ENCODE measurements at regions not wholly inside any gene's neighbourhood (a gene's known extent, or its start where the extent isn't known, plus 50 kb on each side); places are given as distances from the start of the nearest gene placed in this dataset.

- no peak for DNase-seq (ENCODE audit: low read depth)
Observed at GRCh38 chr3:46090161-46090591, 62.9 kb upstream of the XCR1 start.

- no peak for DNase-seq (ENCODE audit: low read depth)
Observed at GRCh38 chr3:46089237-46090011, 62.1 kb upstream of the XCR1 start.

- no peak for DNase-seq (ENCODE audit: low read depth)
Observed at GRCh38 chr3:46087871-46088270, 60.6 kb upstream of the XCR1 start.

DNA sequence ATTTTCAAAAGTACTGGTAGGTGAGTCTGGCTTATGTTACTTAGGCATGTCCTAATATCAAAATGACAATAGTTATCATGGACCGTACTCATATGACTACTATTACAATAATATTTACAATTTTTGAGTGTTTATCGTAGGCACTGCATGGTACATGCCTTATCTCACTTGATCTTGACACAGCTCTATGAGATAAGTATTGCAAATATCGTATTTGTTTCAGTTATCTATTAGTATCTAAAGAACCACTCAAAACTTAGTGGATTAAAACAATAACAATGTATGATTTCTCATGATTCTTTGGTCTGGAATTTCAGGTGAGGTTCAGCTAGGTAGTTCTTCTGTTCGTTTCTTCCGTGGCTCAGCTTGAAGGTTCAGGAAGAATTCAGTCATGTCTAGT, 59.7 kb upstream of the XCR1 start:
- DNase-seq (ENCODE audit: low read depth) = no peak

- DNase-seq (ENCODE audit: low read depth) = no peak
Observed at GRCh38 chr3:46086083-46086437, 58.8 kb upstream of the XCR1 start.

DNA sequence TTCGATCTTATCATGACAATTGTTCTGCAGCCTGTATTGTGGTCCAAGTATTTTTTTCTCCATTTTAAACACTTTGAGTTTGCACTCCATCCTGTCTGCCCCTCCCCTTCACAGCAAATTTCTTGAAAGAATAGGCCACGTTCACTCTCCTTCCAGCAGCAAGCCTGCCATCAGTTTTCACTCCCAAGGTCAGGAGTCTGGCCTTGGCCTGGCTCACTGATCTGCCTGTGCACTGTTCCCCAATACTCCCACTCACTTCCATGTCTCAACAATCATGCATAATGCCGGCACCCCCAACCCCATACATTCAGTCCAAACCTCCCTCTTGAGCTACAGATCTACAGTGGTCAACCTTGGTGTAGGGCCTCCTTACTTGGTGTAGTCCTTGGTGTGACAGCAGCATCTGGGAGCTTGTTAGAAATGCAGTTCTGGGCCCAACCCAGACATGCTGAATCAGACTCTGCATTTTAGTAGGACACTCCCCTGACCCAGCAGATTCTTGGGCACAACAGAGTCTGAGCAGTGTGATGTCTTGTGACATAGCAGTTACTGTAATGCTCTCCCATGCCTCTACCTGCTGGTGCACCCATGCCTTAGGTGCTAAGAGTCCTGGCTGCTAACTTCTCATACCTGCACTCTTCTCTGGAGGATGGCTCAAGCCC, 58.3 kb upstream of the XCR1 start:
- no peak for DNase-seq (ENCODE audit: low read depth)

- no peak for DNase-seq (ENCODE audit: low read depth)
Observed at GRCh38 chr3:46083956-46084355, 56.7 kb upstream of the XCR1 start.

GRCh38 chr3:46082849-46083248, 55.6 kb upstream of the XCR1 start:
- no peak for DNase-seq (ENCODE audit: low read depth)

- DNase-seq (ENCODE audit: low read depth) = no peak
Observed at GRCh38 chr3:46082021-46082420, 54.7 kb upstream of the XCR1 start.

DNA sequence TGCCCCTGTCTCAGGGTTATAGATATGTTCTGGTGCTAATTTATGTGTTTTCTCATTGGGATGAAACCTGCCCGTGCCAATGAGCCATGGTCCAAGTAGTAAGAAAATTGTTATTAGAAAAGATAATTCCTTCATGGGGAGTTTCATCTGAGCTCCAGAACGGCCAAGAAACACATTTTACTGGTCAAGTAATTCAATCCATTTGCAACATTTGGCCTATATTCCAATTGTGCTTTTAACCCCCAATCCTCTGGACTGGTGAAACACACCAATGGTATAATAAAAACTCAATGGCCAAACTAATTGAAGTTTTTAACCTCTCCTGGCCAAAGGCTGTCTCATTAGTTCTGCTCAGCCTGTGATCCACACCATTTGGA, 53.7 kb upstream of the XCR1 start:
- no peak for DNase-seq (ENCODE audit: low read depth)

DNA sequence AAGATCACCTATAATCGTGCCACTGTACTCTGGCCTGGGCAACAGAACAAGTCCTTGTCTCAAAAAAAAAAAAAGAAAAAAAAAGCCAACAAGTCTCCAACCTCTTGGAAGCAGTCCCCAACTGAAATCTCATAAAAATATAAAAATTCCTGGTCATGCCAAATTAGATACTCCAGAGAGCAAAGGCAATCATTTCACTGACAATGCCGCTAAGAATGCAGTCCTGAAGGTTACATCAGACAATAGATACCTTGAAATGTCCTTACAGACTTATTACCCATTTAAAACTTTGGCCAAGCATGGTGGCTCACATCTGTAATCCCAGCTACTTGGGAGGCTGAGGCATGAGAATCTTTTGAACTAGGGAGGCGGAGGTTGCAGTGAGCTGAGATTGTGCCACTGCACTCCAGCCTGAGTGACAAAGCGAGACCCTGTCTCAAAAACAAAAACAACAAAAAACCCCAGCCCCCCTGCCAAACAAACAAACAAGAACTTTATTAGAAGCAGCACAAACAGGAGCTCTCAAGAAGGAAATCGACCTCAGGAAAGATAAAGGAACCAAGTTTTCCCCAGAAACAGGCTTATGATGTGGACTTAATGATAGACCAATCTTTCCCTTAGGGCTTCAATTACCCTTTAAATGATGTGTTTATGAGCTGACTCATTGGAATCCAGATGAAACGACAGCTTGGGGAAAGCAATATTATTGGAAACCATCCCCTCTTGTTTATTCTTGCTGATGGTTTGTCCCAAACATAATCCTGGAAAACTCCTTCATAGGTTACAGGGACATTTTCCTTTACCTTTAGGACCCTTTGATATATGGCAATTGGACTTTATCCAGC, 53.1 kb upstream of the XCR1 start:
- DNase-seq (ENCODE audit: low read depth) = no peak

DNA sequence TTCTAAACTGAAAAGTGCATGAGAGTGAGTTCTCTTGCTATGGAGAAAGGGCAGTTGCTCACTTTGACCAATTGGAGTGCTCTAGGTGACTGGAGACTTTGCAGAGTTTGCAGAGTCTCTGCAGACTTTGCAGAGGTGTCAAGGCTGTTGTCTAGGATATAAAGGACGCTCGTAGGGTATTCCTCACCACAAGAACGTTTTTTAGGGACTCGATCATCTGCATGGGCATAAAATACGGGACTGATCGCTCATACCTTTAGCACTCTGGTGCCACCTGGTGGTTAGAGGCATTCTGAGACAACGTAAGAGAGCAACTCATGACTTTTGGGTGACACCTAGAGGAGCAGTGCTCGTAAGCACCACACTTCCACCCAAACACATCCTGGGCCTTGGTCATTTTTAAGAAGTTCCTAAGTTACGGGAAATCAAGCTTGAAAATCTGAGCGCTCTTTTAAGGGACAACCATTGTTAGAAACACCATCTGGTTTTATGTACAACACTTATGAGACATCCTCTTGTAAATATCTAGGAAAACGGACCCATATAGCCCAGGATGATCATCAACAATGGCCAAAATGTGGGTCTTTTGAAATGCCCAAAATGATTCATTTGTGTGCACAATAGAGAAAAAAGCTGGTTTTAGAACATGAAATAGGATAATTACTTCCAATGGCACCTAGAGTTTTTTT, 51.6 kb upstream of the XCR1 start:
- DNase-seq (ENCODE audit: low read depth) = peak; percentile 92
